GM12892 (cell line): ENCODE measurements at regions not wholly inside any gene's neighbourhood (a gene's known extent, or its start where the extent isn't known, plus 50 kb on each side); places are given as distances from the start of the nearest gene placed in this dataset.

Experiments used
- POLR2A ChIP-seq: IDR thresholded peaks from 2 replicates; pipeline ENCODE4 v1.6.1; 2011; ENCODE audit warnings: low read depth, low read length, control low read depth
- POLR2AphosphoS5 ChIP-seq: IDR thresholded peaks from 2 replicates; pipeline ENCODE4 v1.6.1; 2011; ENCODE audit warnings: low read depth, low read length, control low read depth

DNA sequence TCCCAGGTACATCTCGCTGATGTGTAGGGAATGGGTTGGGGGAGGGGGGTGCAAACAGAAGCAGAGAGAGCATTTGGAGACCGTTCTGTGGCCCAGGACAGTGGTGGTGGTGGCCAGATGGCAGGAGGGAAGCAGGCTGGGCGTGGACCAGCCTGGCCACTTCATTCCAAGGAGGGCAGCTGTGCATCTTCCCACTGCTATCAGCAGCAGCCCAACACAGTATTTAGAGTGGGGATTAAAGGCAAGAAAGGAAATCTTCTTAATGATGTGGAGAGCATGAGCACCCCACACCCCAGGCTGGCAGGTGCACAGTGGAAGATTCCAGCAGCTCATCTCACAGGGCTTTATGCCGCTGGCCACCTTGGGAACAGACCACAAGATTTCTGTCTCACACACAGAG, 198.7 kb downstream of the NPHP4 start:
- TF ChIP-seq POLR2A (no peak), POLR2AphosphoS5 (no peak)
